ENCODE measurements at regions not wholly inside any gene's neighbourhood (a gene's known extent, or its start where the extent isn't known, plus 50 kb on each side); places are given as distances from the start of the nearest gene placed in this dataset.
A peak's percentile ranks its signal among the peaks of the same experiment; 100 is the strongest.

DNA sequence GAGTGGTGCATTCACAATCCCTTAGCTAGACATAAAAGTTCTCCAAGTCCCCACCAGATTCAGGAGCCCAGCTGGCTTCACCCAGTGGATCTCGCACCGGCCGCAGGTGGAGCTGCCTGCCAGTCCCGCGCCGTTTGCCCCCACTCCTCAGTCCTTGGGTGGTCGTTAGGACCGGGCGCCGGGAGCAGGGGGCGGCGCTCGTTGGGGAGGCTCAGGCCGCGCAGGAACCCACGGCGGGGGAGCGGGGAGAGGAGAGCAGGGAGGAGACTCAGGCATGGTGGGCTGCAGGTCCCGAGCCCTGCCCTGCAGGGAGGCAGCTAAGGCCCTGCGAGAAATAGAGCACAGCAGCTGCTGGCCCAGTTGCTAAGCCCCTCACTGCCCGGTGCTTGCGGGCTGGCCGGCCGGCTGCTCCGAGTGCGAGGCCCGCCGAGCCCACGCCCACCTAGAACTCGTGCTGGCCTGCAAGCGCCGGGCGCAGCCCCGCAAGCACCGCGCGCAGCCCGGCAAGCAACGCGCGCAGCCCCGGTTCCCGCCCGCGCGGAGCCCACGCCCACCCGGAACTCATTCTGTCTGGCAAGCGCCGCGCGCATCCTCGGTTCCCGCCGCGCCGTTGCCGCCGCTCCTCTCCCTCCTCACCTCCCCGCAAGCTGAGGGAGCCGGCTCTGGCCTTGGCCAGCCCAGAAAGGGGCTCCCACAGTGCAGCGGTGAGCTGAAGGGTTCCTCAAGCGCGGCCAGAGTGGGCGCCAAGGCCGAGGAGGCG lies 153.5 kb downstream of the SLC7A11 start:
- no peak overlapping the region for H3K27ac Mint-ChIP-seq
- H3K27me3 Mint-ChIP-seq (ENCODE audit: insufficient read depth) = no peaks in the 10 kb centered on the region
- H3K9me3 Mint-ChIP-seq = no peaks in the 10 kb centered on the region
- DNase-seq = no peak
- peaks cover 24% of the 10 kb centered on the region for H3K4me1 Mint-ChIP-seq (ENCODE audit: low read depth)
- 0 out of 2 replicates have a peak, but pooled peaks cover 5% of the 10 kb centered on the region for H3K36me3 Mint-ChIP-seq (ENCODE audit: low read depth)
- H3K4me3 Mint-ChIP-seq = no peak overlapping the region
- TF ChIP-seq, protein P1, sequence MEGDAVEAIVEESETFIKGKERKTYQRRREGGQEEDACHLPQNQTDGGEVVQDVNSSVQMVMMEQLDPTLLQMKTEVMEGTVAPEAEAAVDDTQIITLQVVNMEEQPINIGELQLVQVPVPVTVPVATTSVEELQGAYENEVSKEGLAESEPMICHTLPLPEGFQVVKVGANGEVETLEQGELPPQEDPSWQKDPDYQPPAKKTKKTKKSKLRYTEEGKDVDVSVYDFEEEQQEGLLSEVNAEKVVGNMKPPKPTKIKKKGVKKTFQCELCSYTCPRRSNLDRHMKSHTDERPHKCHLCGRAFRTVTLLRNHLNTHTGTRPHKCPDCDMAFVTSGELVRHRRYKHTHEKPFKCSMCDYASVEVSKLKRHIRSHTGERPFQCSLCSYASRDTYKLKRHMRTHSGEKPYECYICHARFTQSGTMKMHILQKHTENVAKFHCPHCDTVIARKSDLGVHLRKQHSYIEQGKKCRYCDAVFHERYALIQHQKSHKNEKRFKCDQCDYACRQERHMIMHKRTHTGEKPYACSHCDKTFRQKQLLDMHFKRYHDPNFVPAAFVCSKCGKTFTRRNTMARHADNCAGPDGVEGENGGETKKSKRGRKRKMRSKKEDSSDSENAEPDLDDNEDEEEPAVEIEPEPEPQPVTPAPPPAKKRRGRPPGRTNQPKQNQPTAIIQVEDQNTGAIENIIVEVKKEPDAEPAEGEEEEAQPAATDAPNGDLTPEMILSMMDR (IDR thresholded peaks at IDR 0.05) = no peak

DNA sequence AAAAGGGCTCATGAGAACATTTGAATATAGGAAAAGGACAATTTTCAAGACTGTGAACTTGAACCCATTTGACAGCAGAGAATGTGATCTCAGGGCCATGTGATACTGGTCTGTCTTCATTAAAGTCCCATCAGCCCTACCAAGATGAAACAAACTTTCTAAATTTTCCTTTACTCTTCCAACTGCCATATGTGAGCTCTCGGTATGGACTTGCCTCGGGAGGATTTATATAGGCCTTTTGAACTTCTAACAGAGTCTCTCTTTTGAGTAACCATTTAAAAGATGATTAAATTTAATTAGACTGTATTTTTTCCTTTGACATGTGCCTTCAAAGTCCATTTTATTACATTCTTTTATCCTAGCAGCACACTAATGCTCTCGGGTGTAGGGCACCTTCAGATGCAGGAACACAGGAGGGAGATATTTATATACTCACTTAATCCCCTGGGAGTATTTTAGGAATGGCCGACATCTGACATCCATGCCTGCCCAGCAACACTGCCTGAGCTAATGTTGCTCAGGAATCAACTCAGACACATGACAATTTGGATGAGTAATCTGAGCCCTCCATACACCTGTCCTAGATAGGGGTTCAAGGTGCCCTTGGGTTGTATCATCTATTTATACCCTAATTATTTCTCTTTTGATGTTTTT lies 155.0 kb downstream of the SLC7A11 start:
- Mint-ChIP-seq H3K27me3 (ENCODE audit: insufficient read depth) (no peaks in the 10 kb centered on the region), H3K27ac (no peak overlapping the region), H3K9me3 (no peaks in the 10 kb centered on the region), H3K36me3 (ENCODE audit: low read depth) (0 out of 2 replicates have a peak, but pooled peaks cover 5% of the 10 kb centered on the region), H3K4me1 (ENCODE audit: low read depth) (peaks cover 30% of the 10 kb centered on the region), H3K4me3 (no peak overlapping the region)
- DNase-seq = no peak
- TF ChIP-seq, protein P1 (IDR thresholded peaks at IDR 0.05) = no peak

DNA sequence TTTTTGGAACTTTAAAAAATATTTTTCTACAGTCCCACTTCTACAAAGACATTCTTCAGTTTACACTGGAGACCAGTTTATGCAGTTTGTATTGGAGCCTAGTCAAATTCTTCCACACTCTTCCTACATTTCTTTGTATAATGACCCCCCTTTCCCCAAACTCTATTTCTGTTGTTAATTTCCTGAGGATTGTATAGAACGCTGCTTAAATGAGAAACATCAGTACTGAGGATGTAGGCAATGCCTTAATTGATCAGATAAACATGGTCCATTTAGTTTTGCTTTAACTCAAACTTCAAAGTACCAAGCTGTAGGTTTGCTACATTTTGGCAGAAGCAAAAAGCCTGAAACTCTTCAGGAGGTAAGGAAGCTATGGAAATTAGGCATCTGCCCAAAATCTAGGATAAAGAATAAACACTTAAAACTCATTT lies 155.5 kb downstream of the SLC7A11 start:
- H3K27me3 Mint-ChIP-seq (ENCODE audit: insufficient read depth) = no peaks in the 10 kb centered on the region
- H3K9me3 Mint-ChIP-seq = no peaks in the 10 kb centered on the region
- H3K27ac Mint-ChIP-seq = no peak overlapping the region
- H3K36me3 Mint-ChIP-seq (ENCODE audit: low read depth) = 0 out of 2 replicates have a peak, but pooled peaks cover 5% of the 10 kb centered on the region
- TF ChIP-seq, protein P1 (IDR thresholded peaks at IDR 0.05) = no peak
- peaks cover 30% of the 10 kb centered on the region for H3K4me1 Mint-ChIP-seq (ENCODE audit: low read depth)
- H3K4me3 Mint-ChIP-seq = no peak overlapping the region
- DNase-seq = no peak

DNA sequence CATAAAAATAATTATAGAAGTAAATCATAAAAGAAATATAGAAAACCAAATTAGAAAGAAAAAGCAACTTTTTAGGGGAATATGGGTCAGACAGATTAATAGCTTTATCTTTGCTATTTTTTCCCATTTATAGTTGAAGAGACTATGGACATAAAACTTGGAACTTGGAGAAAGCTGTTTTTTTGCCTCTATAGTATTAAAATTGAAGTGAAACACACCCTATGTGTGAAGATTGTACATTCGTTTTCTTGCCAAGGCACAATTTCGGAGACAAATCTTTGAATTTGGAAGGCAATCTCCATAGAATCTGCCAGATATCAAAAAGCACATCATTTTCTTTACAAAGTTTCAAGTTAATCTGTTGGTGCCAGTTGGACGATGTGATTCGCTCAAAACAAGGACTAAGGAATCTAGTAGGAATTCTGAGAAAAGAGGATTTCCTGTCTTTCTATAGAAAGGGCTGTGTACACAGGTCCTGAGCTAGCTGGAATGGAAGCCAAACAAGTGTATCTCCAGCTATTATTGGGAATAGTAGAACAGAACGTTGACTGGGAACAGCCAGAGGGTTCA lies 156.3 kb downstream of the SLC7A11 start:
- no peaks in the 10 kb centered on the region for H3K27me3 Mint-ChIP-seq (ENCODE audit: insufficient read depth)
- peaks cover 24% of the 10 kb centered on the region for H3K4me1 Mint-ChIP-seq (ENCODE audit: low read depth)
- H3K4me3 Mint-ChIP-seq = no peak overlapping the region
- H3K27ac Mint-ChIP-seq = no peak overlapping the region
- TF ChIP-seq, protein P1 (IDR thresholded peaks at IDR 0.05) = no peak
- H3K9me3 Mint-ChIP-seq = no peaks in the 10 kb centered on the region
- DNase-seq = no peak
- H3K36me3 Mint-ChIP-seq (ENCODE audit: low read depth) = 0 out of 2 replicates have a peak, but pooled peaks cover 5% of the 10 kb centered on the region

DNA sequence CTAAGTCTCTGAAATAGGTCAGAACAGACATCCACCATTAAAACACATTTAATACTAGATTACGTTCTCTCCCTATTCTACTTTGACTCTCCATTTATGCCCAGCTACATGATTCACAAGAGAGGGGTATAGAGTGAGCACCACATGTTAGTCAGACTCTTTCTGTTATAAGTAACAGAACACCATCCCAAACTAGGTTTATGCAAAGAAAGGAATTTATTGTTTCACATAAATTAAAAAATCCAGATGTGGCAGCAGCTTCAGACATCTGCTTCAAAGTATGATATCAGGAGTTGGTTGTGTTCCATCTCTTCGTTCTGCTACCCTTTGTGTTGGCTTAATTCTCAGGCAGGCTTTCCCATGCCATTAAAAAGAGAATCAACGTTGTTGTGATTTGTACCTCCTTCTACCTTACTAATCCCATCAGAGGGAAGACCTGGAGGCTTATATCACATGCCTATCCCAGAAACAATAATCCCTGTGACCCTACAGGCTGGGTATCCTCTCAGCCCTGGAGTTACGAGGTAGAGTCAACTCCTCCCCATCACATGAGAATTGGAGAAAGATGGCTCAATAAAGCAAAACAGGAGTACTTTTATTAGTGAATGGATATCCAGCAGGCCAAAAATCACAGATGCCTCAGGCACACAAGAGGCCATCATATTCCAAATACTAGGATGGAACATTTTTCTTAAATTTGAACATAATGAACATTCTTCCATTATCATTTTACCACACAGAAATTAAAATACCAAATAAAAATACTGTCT lies 163.2 kb downstream of the SLC7A11 start:
- TF ChIP-seq, protein P1 (IDR thresholded peaks at IDR 0.05) = no peak
- Mint-ChIP-seq H3K27me3 (ENCODE audit: insufficient read depth) (no peaks in the 10 kb centered on the region), H3K36me3 (ENCODE audit: low read depth) (no peaks in the 10 kb centered on the region), H3K4me1 (ENCODE audit: low read depth) (peaks cover 42% of the 10 kb centered on the region), H3K4me3 (no peak overlapping the region), H3K27ac (0 out of 2 replicates have a peak overlapping the region, but pooled peaks have one; percentile 6), H3K9me3 (no peaks in the 10 kb centered on the region)
- no peak for DNase-seq
